Endothelial cell (in vitro differentiated cells): ENCODE measurements at regions not wholly inside any gene's neighbourhood (a gene's known extent, or its start where the extent isn't known, plus 50 kb on each side); places are given as distances from the start of the nearest gene placed in this dataset.

ENCODE experiments used
- DNase-seq: peaks from one replicate; pipeline ENCODE4 v3.0.0; 2021; ENCODE audit warnings: low spot score
- H3K27ac Mint-ChIP-seq: one replicate; pipeline ENCODE4 v1.8.0; 2021; ENCODE audit warnings: mixed read lengths, inconsistent platforms; ENCODE audit not compliant: unreplicated experiment
- H3K27me3 Mint-ChIP-seq: one replicate; pipeline ENCODE4 v1.8.0; 2021; ENCODE audit warnings: mild to moderate bottlenecking, moderate library complexity, mixed read lengths, inconsistent platforms; ENCODE audit not compliant: unreplicated experiment
- H3K36me3 Mint-ChIP-seq: one replicate; pipeline ENCODE4 v1.8.0; 2021; ENCODE audit warnings: mild to moderate bottlenecking, low read depth, mixed read lengths, inconsistent platforms; ENCODE audit not compliant: unreplicated experiment
- H3K4me1 Mint-ChIP-seq: one replicate; pipeline ENCODE4 v1.8.0; 2021; ENCODE audit warnings: mild to moderate bottlenecking, mixed read lengths, inconsistent platforms; ENCODE audit not compliant: unreplicated experiment
- H3K4me3 Mint-ChIP-seq: one replicate; pipeline ENCODE4 v1.8.0; 2021; ENCODE audit warnings: mild to moderate bottlenecking, mixed read lengths, inconsistent platforms; ENCODE audit not compliant: unreplicated experiment
- H3K9me3 Mint-ChIP-seq: one replicate; pipeline ENCODE4 v1.8.0; 2021; ENCODE audit warnings: mixed read lengths, inconsistent platforms; ENCODE audit not compliant: unreplicated experiment
- CTCF ChIP-seq: fragments of 200-600 bp; sonication (generic); IDR thresholded peaks from one replicate; pipeline ENCODE4 v1.5.0; 2021; ENCODE audit warnings: antibody characterized with exemption; ENCODE audit not compliant: unreplicated experiment

DNA sequence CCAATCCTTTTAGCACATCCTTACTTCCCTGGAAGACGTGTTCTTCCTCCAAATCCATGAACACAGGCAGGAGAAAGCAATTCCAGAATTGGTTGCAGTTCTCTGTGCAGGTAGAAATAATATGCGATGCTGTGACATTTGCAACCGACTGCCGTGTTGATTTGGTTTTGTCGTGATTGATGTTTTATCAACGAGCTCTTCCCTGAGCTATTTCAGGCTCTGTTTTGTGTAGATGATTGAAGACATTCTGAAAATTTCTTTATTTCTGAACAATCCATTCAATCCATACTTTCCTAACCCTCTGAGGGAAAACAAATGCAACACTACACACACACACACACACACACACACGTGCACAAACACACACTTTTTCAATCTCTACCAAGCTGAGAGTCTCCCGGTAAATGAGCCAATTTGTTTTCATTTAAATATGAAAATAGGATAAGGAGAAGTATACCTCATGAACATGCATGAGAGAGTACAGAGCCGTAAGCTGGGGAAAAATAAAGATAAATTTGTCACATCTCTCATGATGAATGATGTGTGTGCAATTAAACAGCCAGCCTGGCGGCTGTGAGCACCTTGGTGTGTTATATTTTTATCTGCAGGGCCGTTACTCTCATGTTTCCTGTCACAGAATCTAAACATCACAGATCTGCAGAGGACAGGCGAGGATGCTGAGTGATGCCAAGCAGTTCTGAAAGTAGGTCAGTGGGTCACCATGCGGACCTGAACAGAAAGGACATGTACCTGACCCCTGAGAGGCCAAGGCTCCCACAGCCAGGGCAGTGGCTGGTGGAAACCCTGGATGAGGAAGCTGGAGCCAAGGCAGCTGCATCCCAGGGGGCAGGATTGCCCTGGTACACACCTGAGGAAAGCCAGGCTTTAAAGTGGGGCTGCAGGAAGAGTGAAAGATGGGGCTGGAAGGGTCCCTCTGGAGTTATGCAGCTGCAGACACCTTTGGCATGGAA is 64.8 kb downstream of the PDCL3 start:
- peaks cover 4% of the 10 kb centered on the region for H3K27me3 Mint-ChIP-seq
- no peak for TF ChIP-seq CTCF
- peaks cover 3% of the 10 kb centered on the region for H3K36me3 Mint-ChIP-seq
- peaks cover 25% of the 10 kb centered on the region for H3K4me1 Mint-ChIP-seq
- no peaks in the 10 kb centered on the region for H3K9me3 Mint-ChIP-seq
- no peak overlapping the region for H3K27ac Mint-ChIP-seq
- H3K4me3 Mint-ChIP-seq = no peak overlapping the region
- no peak for DNase-seq

- H3K27ac Mint-ChIP-seq = no peak overlapping the region
- H3K9me3 Mint-ChIP-seq = no peaks in the 10 kb centered on the region
- DNase-seq = no peak
These were observed 65.7 kb downstream of the PDCL3 start for GRCh38 chr2:100628506-100628905.

DNA sequence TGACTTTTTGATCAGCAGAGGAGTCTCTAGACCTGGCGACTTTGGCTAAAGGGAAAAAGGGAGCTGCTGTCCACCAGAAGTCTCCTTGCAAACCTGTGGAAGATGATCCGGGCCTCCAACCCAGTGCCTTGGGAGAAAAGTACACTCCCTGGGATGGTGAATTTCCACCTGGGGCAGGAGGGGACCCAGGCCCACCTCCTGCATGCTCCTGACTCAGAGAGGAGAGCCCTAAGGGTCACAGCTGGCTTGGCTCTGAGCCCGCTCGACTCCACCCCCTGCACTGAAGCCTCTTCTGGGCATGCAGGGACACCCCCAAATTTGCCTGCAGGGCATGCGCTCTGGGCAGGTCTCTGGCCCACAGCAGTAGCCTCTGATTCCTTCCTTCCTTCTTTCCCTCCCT is 66.5 kb downstream of the PDCL3 start:
- H3K27ac Mint-ChIP-seq = no peak overlapping the region
- H3K4me1 Mint-ChIP-seq = peaks cover 25% of the 10 kb centered on the region
- no peaks in the 10 kb centered on the region for H3K36me3 Mint-ChIP-seq
- H3K9me3 Mint-ChIP-seq = no peaks in the 10 kb centered on the region
- peaks cover 6% of the 10 kb centered on the region for H3K27me3 Mint-ChIP-seq
- no peak overlapping the region for H3K4me3 Mint-ChIP-seq
- TF ChIP-seq CTCF = no peak
- no peak for DNase-seq

More at GRCh38 chr2:100628506-100628905, 65.7 kb downstream of the PDCL3 start:
- Mint-ChIP-seq H3K4me1 (peaks cover 25% of the 10 kb centered on the region), H3K36me3 (no peaks in the 10 kb centered on the region), H3K4me3 (no peak overlapping the region), H3K27me3 (peaks cover 6% of the 10 kb centered on the region)
- no peak for TF ChIP-seq CTCF

GRCh38 chr2:100630473-100630977 is 67.7 kb downstream of the PDCL3 start:
- H3K27me3 Mint-ChIP-seq = peaks cover 6% of the 10 kb centered on the region
- peaks cover 27% of the 10 kb centered on the region for H3K4me1 Mint-ChIP-seq
- no peak for DNase-seq
- H3K36me3 Mint-ChIP-seq = no peaks in the 10 kb centered on the region
- no peaks in the 10 kb centered on the region for H3K9me3 Mint-ChIP-seq
- TF ChIP-seq CTCF = no peak
- peak overlapping the region; percentile 95 for H3K27ac Mint-ChIP-seq
- H3K4me3 Mint-ChIP-seq = no peak overlapping the region

- no peak for TF ChIP-seq CTCF
- DNase-seq = no peak
- no peaks in the 10 kb centered on the region for H3K9me3 Mint-ChIP-seq
- no peak overlapping the region for H3K27ac Mint-ChIP-seq
- no peaks in the 10 kb centered on the region for H3K36me3 Mint-ChIP-seq
- H3K4me3 Mint-ChIP-seq = no peak overlapping the region
- H3K4me1 Mint-ChIP-seq = peaks cover 39% of the 10 kb centered on the region
- H3K27me3 Mint-ChIP-seq = peaks cover 6% of the 10 kb centered on the region
These were observed 69.2 kb downstream of the PDCL3 start for GRCh38 chr2:100632037-100632436.
